Neuron (in vitro differentiated cells): ENCODE measurements at regions not wholly inside any gene's neighbourhood (a gene's known extent, or its start where the extent isn't known, plus 50 kb on each side); places are given as distances from the start of the nearest gene placed in this dataset.
"Not testable (repeated sequence)": the region's sequence is repeated elsewhere in the genome, so short reads cannot be mapped to it uniquely, and the experiment has no call there.

Source experiments
- H2AFZ ChIP-seq: one replicate; pipeline ENCODE4 v1.6.1; 2013; ENCODE audit warnings: low read depth, mild to moderate bottlenecking, inconsistent platforms, low read length, moderate library complexity
- H3K27me3 ChIP-seq: one replicate; pipeline ENCODE4 v1.6.1; 2013; ENCODE audit warnings: low read length; ENCODE audit not compliant: insufficient read depth
- H3K36me3 ChIP-seq: one replicate; pipeline ENCODE4 v1.6.1; 2013; ENCODE audit warnings: low read length; ENCODE audit not compliant: insufficient read depth
- H3K4me1 ChIP-seq: one replicate; pipeline ENCODE4 v1.6.1; 2013; ENCODE audit warnings: low read length; ENCODE audit not compliant: insufficient read depth
- H3K4me3 ChIP-seq: 2 replicates; pipeline ENCODE4 v1.5.1; 2013; ENCODE audit warnings: mild to moderate bottlenecking, low read length, moderate library complexity
- H3K9me3 ChIP-seq: one replicate; pipeline ENCODE4 v1.6.1; 2013; ENCODE audit warnings: low read length

- H3K4me3 ChIP-seq = no peak overlapping the region
- no peaks in the 10 kb centered on the region for H3K36me3 ChIP-seq
- no peaks in the 10 kb centered on the region for H3K27me3 ChIP-seq
- H3K9me3 ChIP-seq = no peaks in the 10 kb centered on the region
- no peaks in the 10 kb centered on the region for H3K4me1 ChIP-seq
- H2AFZ ChIP-seq = no peak overlapping the region
These were observed 826.1 kb downstream of the PRELID2 start for GRCh38 chr5:145008876-145009530.

GRCh38 chr5:144994356-144994755 is 823.7 kb downstream of the KCTD16 start:
- not testable (repeated sequence) for H3K4me1 ChIP-seq, H2AFZ ChIP-seq, H3K36me3 ChIP-seq, H3K4me3 ChIP-seq, H3K9me3 ChIP-seq, H3K27me3 ChIP-seq

GRCh38 chr5:144983101-144983500 is 812.4 kb downstream of the KCTD16 start:
- no peaks in the 10 kb centered on the region for H3K4me1 ChIP-seq

GRCh38 chr5:144979516-144980264 is 809.0 kb downstream of the KCTD16 start:
- Histone ChIP-seq H3K27me3 (no peaks in the 10 kb centered on the region), H3K9me3 (no peaks in the 10 kb centered on the region), H3K4me1 (no peaks in the 10 kb centered on the region), H3K36me3 (no peaks in the 10 kb centered on the region), H2AFZ (no peak overlapping the region), H3K4me3 (no peak overlapping the region)

More at GRCh38 chr5:144983101-144983500, 812.4 kb downstream of the KCTD16 start:
- no peaks in the 10 kb centered on the region for H3K27me3 ChIP-seq
- H3K36me3 ChIP-seq = no peaks in the 10 kb centered on the region
- H3K4me3 ChIP-seq = no peak overlapping the region
- H2AFZ ChIP-seq = no peak overlapping the region
- H3K9me3 ChIP-seq = no peaks in the 10 kb centered on the region

GRCh38 chr5:144972317-144972716 is 801.6 kb downstream of the KCTD16 start:
- no peaks in the 10 kb centered on the region for H3K27me3 ChIP-seq
- H3K36me3 ChIP-seq = no peaks in the 10 kb centered on the region
- no peaks in the 10 kb centered on the region for H3K9me3 ChIP-seq
- H3K4me1 ChIP-seq = peaks cover 4% of the 10 kb centered on the region
- no peak overlapping the region for H3K4me3 ChIP-seq
- H2AFZ ChIP-seq = no peak overlapping the region

GRCh38 chr5:144971108-144971850 is 800.6 kb downstream of the KCTD16 start:
- no peak overlapping the region for H2AFZ ChIP-seq
- H3K36me3 ChIP-seq = no peaks in the 10 kb centered on the region
- peaks cover 4% of the 10 kb centered on the region for H3K4me1 ChIP-seq
- no peaks in the 10 kb centered on the region for H3K27me3 ChIP-seq
- H3K9me3 ChIP-seq = no peaks in the 10 kb centered on the region
- H3K4me3 ChIP-seq = no peak overlapping the region

GRCh38 chr5:144960296-144960695 is 789.6 kb downstream of the KCTD16 start:
- no peak overlapping the region for H3K4me3 ChIP-seq
- H3K27me3 ChIP-seq = no peaks in the 10 kb centered on the region
- no peaks in the 10 kb centered on the region for H3K9me3 ChIP-seq
- no peaks in the 10 kb centered on the region for H3K36me3 ChIP-seq
- no peaks in the 10 kb centered on the region for H3K4me1 ChIP-seq
- no peak overlapping the region for H2AFZ ChIP-seq

- H3K4me1 ChIP-seq = no peaks in the 10 kb centered on the region
- no peak overlapping the region for H3K4me3 ChIP-seq
- H2AFZ ChIP-seq = no peak overlapping the region
- no peaks in the 10 kb centered on the region for H3K36me3 ChIP-seq
- no peaks in the 10 kb centered on the region for H3K9me3 ChIP-seq
- H3K27me3 ChIP-seq = no peaks in the 10 kb centered on the region
These were observed 787.3 kb downstream of the KCTD16 start for GRCh38 chr5:144958002-144958401.

- no peaks in the 10 kb centered on the region for H3K9me3 ChIP-seq
- H3K36me3 ChIP-seq = no peaks in the 10 kb centered on the region
- H3K27me3 ChIP-seq = no peaks in the 10 kb centered on the region
- H2AFZ ChIP-seq = no peak overlapping the region
- H3K4me1 ChIP-seq = no peaks in the 10 kb centered on the region
- no peak overlapping the region for H3K4me3 ChIP-seq
These were observed 780.3 kb downstream of the KCTD16 start for GRCh38 chr5:144950996-144951395.

- Histone ChIP-seq H3K4me1 (no peaks in the 10 kb centered on the region), H3K9me3 (no peaks in the 10 kb centered on the region), H3K27me3 (no peaks in the 10 kb centered on the region), H3K36me3 (no peaks in the 10 kb centered on the region), H2AFZ (no peak overlapping the region), H3K4me3 (no peak overlapping the region)
These were observed 776.4 kb downstream of the KCTD16 start for GRCh38 chr5:144947023-144947422.

- no peaks in the 10 kb centered on the region for H3K27me3 ChIP-seq
These were observed 774.8 kb downstream of the KCTD16 start for GRCh38 chr5:144945503-144945902.

GRCh38 chr5:144944936-144945335 is 774.3 kb downstream of the KCTD16 start:
- Histone ChIP-seq H2AFZ (no peak overlapping the region), H3K36me3 (no peaks in the 10 kb centered on the region), H3K9me3 (no peaks in the 10 kb centered on the region), H3K4me3 (no peak overlapping the region), H3K27me3 (no peaks in the 10 kb centered on the region), H3K4me1 (no peaks in the 10 kb centered on the region)

More at GRCh38 chr5:144945503-144945902, 774.8 kb downstream of the KCTD16 start:
- H3K36me3 ChIP-seq = no peaks in the 10 kb centered on the region
- no peaks in the 10 kb centered on the region for H3K4me1 ChIP-seq
- no peak overlapping the region for H2AFZ ChIP-seq
- no peak overlapping the region for H3K4me3 ChIP-seq
- H3K9me3 ChIP-seq = no peaks in the 10 kb centered on the region

GRCh38 chr5:144941004-144941403 is 770.3 kb downstream of the KCTD16 start:
- Histone ChIP-seq H3K27me3 (no peaks in the 10 kb centered on the region), H3K4me3 (no peak overlapping the region), H3K9me3 (no peaks in the 10 kb centered on the region), H2AFZ (no peak overlapping the region), H3K4me1 (no peaks in the 10 kb centered on the region), H3K36me3 (no peaks in the 10 kb centered on the region)
